HFF-Myc (cell line): ENCODE measurements at regions not wholly inside any gene's neighbourhood (a gene's known extent, or its start where the extent isn't known, plus 50 kb on each side); places are given as distances from the start of the nearest gene placed in this dataset.

ENCODE experiments used
- DNase-seq: peaks from one replicate; pipeline ENCODE4 v3.0.0-alpha.2; 2011; ENCODE audit warnings: low read depth; ENCODE audit errors: extremely low read depth
- H3K4me3 ChIP-seq: replicated peaks from 2 replicates; pipeline ENCODE4 v1.5.1; 2011; ENCODE audit warnings: low read depth, mild to moderate bottlenecking, control low read depth, low read length
- TF ChIP-seq, protein P1 (sequence below): IDR thresholded peaks from 2 replicates; pipeline ENCODE4 v1.5.1; 2012; ENCODE audit warnings: mild to moderate bottlenecking, low read depth, low read length, control low read depth; ENCODE audit errors: missing control alignments

DNA sequence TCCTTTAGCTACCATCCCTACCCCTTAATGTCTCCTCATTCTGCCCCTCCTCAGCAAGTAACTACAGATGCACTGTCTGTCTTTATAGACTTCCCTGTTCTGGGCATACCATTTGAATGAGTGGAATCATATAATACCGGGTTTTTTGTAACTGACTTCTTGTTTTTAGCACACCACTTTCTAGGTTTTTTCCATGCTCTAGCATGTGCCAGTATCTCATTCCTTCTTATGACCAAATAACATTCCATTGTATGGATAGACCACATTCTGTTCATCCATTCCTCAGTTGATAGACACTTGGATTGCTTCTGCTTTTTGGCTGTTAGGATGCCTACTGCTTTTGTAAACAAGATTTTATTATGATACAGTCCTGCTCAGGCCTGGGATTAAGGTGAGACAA, 154.7 kb downstream of the TSN start:
- DNase-seq, result no peak
- TF ChIP-seq, protein P1, sequence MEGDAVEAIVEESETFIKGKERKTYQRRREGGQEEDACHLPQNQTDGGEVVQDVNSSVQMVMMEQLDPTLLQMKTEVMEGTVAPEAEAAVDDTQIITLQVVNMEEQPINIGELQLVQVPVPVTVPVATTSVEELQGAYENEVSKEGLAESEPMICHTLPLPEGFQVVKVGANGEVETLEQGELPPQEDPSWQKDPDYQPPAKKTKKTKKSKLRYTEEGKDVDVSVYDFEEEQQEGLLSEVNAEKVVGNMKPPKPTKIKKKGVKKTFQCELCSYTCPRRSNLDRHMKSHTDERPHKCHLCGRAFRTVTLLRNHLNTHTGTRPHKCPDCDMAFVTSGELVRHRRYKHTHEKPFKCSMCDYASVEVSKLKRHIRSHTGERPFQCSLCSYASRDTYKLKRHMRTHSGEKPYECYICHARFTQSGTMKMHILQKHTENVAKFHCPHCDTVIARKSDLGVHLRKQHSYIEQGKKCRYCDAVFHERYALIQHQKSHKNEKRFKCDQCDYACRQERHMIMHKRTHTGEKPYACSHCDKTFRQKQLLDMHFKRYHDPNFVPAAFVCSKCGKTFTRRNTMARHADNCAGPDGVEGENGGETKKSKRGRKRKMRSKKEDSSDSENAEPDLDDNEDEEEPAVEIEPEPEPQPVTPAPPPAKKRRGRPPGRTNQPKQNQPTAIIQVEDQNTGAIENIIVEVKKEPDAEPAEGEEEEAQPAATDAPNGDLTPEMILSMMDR, result no peak
- H3K4me3 ChIP-seq, result no peak overlapping the region

DNA sequence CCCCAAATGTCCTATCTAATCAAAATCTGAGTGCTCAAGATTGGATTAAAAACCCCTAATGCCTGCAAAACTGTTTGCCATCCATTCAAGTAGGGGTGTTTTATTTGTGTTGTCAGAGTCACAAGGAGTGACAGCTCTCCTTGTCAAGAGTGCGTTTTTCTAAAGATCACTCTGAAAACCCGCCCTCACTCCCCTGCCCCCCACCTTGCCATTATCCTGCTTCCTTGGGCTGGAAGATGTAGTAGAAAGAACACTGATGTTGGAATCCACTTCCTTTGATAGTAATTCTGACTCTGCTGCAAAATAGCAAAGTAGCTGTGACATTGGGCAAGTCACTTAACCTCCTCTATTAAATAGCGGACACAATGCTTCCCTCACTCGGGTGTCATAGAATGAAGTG, 155.6 kb downstream of the TSN start:
- TF ChIP-seq, protein P1, result no peak
- no peak for DNase-seq
- H3K4me3 ChIP-seq, result no peak overlapping the region

DNA sequence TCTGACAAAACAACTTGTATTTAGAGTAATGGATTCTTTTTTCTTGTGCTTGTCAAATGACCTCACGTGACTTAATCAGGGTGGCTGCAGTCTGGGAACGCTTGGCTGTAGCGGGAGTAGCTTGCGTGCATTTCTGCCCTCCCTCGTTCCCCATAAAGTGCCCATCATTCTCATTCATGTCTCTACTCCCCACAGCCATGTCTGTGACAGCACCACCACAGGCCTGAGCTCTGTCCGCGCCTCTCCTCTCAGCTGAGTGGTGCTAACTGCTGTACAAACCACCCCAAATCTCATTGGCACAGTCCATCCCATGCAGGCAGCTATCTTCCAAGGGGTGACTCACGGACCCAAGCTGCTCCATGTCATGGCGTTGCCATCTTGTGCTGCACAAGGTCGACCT, 161.7 kb downstream of the TSN start:
- H3K4me3 ChIP-seq, result no peak overlapping the region
- TF ChIP-seq, protein P1, result no peak
- DNase-seq, result no peak

DNA sequence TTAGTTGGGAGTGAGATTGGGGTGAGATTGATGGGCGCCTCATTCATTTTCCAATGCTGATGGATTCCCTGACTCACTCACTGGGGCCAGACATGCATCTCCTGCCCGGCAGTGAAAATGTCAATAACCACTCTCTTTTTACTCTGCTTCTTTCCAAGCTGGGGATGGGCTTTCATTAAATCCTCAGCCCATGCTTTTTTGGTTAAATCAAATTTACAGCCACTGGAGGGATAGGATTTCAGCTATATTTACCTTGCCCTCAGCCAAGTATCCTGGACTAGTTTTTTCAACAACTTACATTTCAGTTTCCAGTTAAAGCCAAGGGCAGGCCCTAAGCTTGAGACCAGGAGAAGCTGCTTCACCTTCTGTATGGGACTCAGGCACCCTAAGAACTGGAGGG, 162.8 kb downstream of the TSN start:
- no peak overlapping the region for H3K4me3 ChIP-seq
- no peak for DNase-seq
- TF ChIP-seq, protein P1, result no peak

DNA sequence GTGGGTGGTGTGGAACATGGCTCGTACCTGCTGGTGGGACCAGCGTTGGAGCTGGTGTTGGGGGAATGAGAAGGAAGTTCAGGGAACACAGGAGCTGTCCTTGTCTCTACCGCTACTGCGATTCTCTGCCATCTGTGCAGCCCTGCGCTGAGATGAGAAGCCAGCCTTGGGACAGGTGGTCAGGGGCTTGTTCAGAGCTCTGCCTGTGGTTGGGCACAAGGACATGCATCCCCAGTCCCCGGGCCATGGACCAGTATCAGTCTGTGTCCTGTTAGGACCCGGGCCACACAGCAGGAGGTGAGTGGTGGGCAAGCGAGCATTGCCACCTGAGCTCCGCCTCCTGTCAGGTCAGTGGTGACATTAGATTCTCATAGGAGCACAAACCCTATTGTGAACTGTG, 164.4 kb downstream of the TSN start:
- no peak for DNase-seq
- TF ChIP-seq, protein P1, result no peak
- H3K4me3 ChIP-seq, result no peak overlapping the region

DNA sequence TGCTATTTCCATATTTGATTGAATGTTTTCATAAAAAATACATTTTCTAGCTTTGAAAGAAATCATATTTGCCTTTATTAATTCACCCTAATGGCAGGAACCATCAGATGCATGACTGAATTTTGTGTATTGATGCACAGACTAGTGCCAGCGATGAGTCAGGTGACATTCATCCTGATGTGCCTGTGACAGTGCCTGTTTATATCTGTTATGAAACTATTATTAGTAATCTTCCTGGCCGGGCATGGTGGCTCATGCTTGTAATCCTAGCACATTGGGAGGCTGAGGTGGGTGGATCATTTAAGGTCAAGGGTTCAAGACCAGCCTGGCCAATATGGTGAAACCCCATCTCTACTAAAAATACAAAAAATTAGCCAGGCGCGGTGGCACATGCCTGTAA, 170.0 kb downstream of the TSN start:
- H3K4me3 ChIP-seq, result no peak overlapping the region
- DNase-seq, result no peak
- TF ChIP-seq, protein P1, result no peak

DNA sequence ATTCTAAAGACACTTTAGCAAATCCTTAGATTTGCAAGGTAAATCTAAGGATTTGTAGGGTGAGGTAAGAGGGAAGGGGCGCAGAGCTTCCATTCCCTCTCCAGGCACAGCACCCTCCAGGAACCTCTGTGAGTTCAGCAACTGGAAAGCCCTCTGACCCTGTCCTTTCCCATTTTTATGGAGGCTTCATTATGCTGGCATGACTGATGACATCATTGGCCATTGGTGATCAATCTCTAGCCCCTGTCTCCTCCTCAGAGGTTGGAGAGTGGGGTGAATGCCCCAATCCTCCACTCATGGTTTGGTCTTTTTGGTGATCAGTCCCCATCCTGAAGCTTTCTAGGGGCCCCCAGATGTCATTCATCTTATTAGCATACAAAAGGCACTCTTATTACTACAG, 187.8 kb downstream of the TSN start:
- TF ChIP-seq, protein P1, result no peak
- no peak for DNase-seq
- H3K4me3 ChIP-seq, result no peak overlapping the region
